ES-I3 (cell line): ENCODE measurements at regions not wholly inside any gene's neighbourhood (a gene's known extent, or its start where the extent isn't known, plus 50 kb on each side); places are given as distances from the start of the nearest gene placed in this dataset.

Experiments
- H3K36me3 ChIP-seq: 2 replicates; pipeline ENCODE4 v1.6.1; 2013; ENCODE audit warnings: mild to moderate bottlenecking, low read length, control low read depth, moderate library complexity; ENCODE audit not compliant: insufficient read depth
- H3K4me1 ChIP-seq: 2 replicates; pipeline ENCODE4 v1.6.1; 2013; ENCODE audit warnings: mild to moderate bottlenecking, control low read depth, low read length; ENCODE audit not compliant: insufficient read depth
- H3K9ac ChIP-seq: 2 replicates; pipeline ENCODE4 v1.6.1; 2013; ENCODE audit warnings: low read depth, mild to moderate bottlenecking, low read length, moderate library complexity
- H3K9me3 ChIP-seq: 2 replicates; pipeline ENCODE4 v1.6.1; 2013; ENCODE audit warnings: mild to moderate bottlenecking, low read length, moderate library complexity; ENCODE audit not compliant: control insufficient read depth, insufficient read depth

- Histone ChIP-seq H3K9ac (no peak overlapping the region), H3K4me1 (peaks cover 5% of the 10 kb centered on the region), H3K36me3 (no peaks in the 10 kb centered on the region; the same call in 1 of the 2 replicates), H3K9me3 (no peaks in the 10 kb centered on the region)
Observed at GRCh38 chr11:92342034-92342720, 117.6 kb downstream of the FAT3 start.

- Histone ChIP-seq H3K36me3 (no peaks in the 10 kb centered on the region; the same call in 1 of the 2 replicates), H3K9me3 (no peaks in the 10 kb centered on the region), H3K9ac (no peak overlapping the region), H3K4me1 (peaks cover 12% of the 10 kb centered on the region)
Observed at GRCh38 chr11:92342886-92343285, 118.3 kb downstream of the FAT3 start.

GRCh38 chr11:92346220-92346619 is 121.6 kb downstream of the FAT3 start:
- H3K9ac ChIP-seq, result no peak overlapping the region
- no peaks in the 10 kb centered on the region for H3K9me3 ChIP-seq
- H3K36me3 ChIP-seq, result no peaks in the 10 kb centered on the region; the same call in 1 of the 2 replicates
- H3K4me1 ChIP-seq, result peaks cover 30% of the 10 kb centered on the region

GRCh38 chr11:92347454-92347853 is 122.8 kb downstream of the FAT3 start:
- H3K9me3 ChIP-seq, result no peaks in the 10 kb centered on the region
- H3K36me3 ChIP-seq, result no peaks in the 10 kb centered on the region; the same call in 1 of the 2 replicates
- no peak overlapping the region for H3K9ac ChIP-seq
- peaks cover 30% of the 10 kb centered on the region for H3K4me1 ChIP-seq

GRCh38 chr11:92349486-92350156 is 125.0 kb downstream of the FAT3 start:
- peaks cover 4% of the 10 kb centered on the region for H3K36me3 ChIP-seq
- no peak overlapping the region for H3K9ac ChIP-seq
- H3K9me3 ChIP-seq, result no peaks in the 10 kb centered on the region
- peaks cover 30% of the 10 kb centered on the region for H3K4me1 ChIP-seq

GRCh38 chr11:92357344-92357743 is 132.7 kb downstream of the FAT3 start:
- Histone ChIP-seq H3K9ac (no peak overlapping the region), H3K4me1 (peaks cover 5% of the 10 kb centered on the region; the same call in 1 of the 2 replicates), H3K9me3 (no peaks in the 10 kb centered on the region), H3K36me3 (peaks cover 4% of the 10 kb centered on the region)

- no peaks in the 10 kb centered on the region for H3K9me3 ChIP-seq
- no peak overlapping the region for H3K9ac ChIP-seq
- H3K36me3 ChIP-seq, result peaks cover 4% of the 10 kb centered on the region; the same call in 1 of the 2 replicates
- H3K4me1 ChIP-seq, result peaks cover 5% of the 10 kb centered on the region; the same call in 1 of the 2 replicates
Observed at GRCh38 chr11:92357841-92358240, 133.2 kb downstream of the FAT3 start.

- no peaks in the 10 kb centered on the region for H3K36me3 ChIP-seq
- H3K4me1 ChIP-seq, result peaks cover 5% of the 10 kb centered on the region; the same call in 1 of the 2 replicates
- H3K9me3 ChIP-seq, result no peaks in the 10 kb centered on the region
- no peak overlapping the region for H3K9ac ChIP-seq
Observed at GRCh38 chr11:92361551-92361950, 136.9 kb downstream of the FAT3 start.

- Histone ChIP-seq H3K9ac (no peak overlapping the region), H3K4me1 (peaks cover 5% of the 10 kb centered on the region; the same call in 1 of the 2 replicates), H3K9me3 (no peaks in the 10 kb centered on the region), H3K36me3 (no peaks in the 10 kb centered on the region)
Observed at GRCh38 chr11:92362989-92363388, 138.4 kb downstream of the FAT3 start.

- Histone ChIP-seq H3K9me3 (no peaks in the 10 kb centered on the region), H3K9ac (no peak overlapping the region), H3K36me3 (no peaks in the 10 kb centered on the region), H3K4me1 (no peaks in the 10 kb centered on the region)
Observed at GRCh38 chr11:92364177-92364576, 139.6 kb downstream of the FAT3 start.

GRCh38 chr11:92376146-92376599 is 151.6 kb downstream of the FAT3 start:
- H3K36me3 ChIP-seq, result no peaks in the 10 kb centered on the region
- H3K9me3 ChIP-seq, result no peaks in the 10 kb centered on the region
- H3K9ac ChIP-seq, result no peak overlapping the region
- 0 out of 2 replicates have a peak, but pooled peaks cover 13% of the 10 kb centered on the region for H3K4me1 ChIP-seq

GRCh38 chr11:92376680-92377079 is 152.1 kb downstream of the FAT3 start:
- H3K9ac ChIP-seq, result no peak overlapping the region
- H3K9me3 ChIP-seq, result no peaks in the 10 kb centered on the region
- 0 out of 2 replicates have a peak, but pooled peaks cover 13% of the 10 kb centered on the region for H3K4me1 ChIP-seq

GRCh38 chr11:92380882-92381281 is 156.3 kb downstream of the FAT3 start:
- H3K36me3 ChIP-seq, result no peaks in the 10 kb centered on the region
- no peaks in the 10 kb centered on the region for H3K9me3 ChIP-seq
- no peak overlapping the region for H3K9ac ChIP-seq
- peaks cover 22% of the 10 kb centered on the region for H3K4me1 ChIP-seq

More at GRCh38 chr11:92376680-92377079, 152.1 kb downstream of the FAT3 start:
- no peaks in the 10 kb centered on the region for H3K36me3 ChIP-seq

- no peaks in the 10 kb centered on the region for H3K9me3 ChIP-seq
- H3K9ac ChIP-seq, result no peak overlapping the region
- H3K4me1 ChIP-seq, result peaks cover 15% of the 10 kb centered on the region
- H3K36me3 ChIP-seq, result no peaks in the 10 kb centered on the region
Observed at GRCh38 chr11:92382311-92382710, 157.7 kb downstream of the FAT3 start.

- H3K9ac ChIP-seq, result no peak overlapping the region
- peaks cover 15% of the 10 kb centered on the region for H3K4me1 ChIP-seq
- H3K36me3 ChIP-seq, result no peaks in the 10 kb centered on the region
- H3K9me3 ChIP-seq, result no peaks in the 10 kb centered on the region
Observed at GRCh38 chr11:92383430-92383829, 158.8 kb downstream of the FAT3 start.
